ENCODE measurements at regions not wholly inside any gene's neighbourhood (a gene's known extent, or its start where the extent isn't known, plus 50 kb on each side); places are given as distances from the start of the nearest gene placed in this dataset.

- DNase-seq (ENCODE audit: low read depth, low spot score) = no peak
- Histone ChIP-seq H3K27ac (ENCODE audit: low read length) (no peak overlapping the region), H3K4me1 (ENCODE audit: control insufficient read depth, insufficient read depth, low read length) (peaks cover 3% of the 10 kb centered on the region; the same call in 1 of the 2 replicates), H3K36me3 (ENCODE audit: control insufficient read depth, insufficient read depth, low read length) (no peaks in the 10 kb centered on the region), H3K9me3 (ENCODE audit: control insufficient read depth, insufficient read depth, low read depth, low read length) (no peaks in the 10 kb centered on the region), H3K4me3 (ENCODE audit: low read depth in 2 of 2, low read length in 2 of 2) (no peak overlapping the region), H3K27me3 (ENCODE audit: control insufficient read depth, insufficient read depth, low read length) (no peaks in the 10 kb centered on the region)
- BruUV-seq (replicated peaks) = no TSS peak
- no peak for ATAC-seq
- in situ Hi-C loops (cut with HindIII; ENCODE audit: low pct_unique_long_range_greater_than_20kb, low sequenced_read_pairs) = no loop called here
- ChIA-PET CTCF (no interaction called here), POLR2A (no interaction called here)
- intact Hi-C loops (cut with micrococcal nuclease; ENCODE audit: unreplicated experiment) = no loop called here
- no peak for TF ChIP-seq CTCF (IDR thresholded peaks at IDR 0.05)
- no peak for TF ChIP-seq POLR2AphosphoS5 (IDR thresholded peaks at IDR 0.05; ENCODE audit: low read depth, low read length)
- no peak for TF ChIP-seq SIN3A (IDR thresholded peaks at IDR 0.05; ENCODE audit: borderline replicate concordance, insufficient read depth, low read depth, low read length)
- no peak for TF ChIP-seq TCF7L2 (IDR thresholded peaks at IDR 0.05; ENCODE audit: low read depth, low read length)
- TF ChIP-seq REST (IDR thresholded peaks at IDR 0.05; ENCODE audit: insufficient read depth in 1 of 2, low read depth in 2 of 2, low read length in 1 of 2) = no peak
Measured at GRCh38 chr11:86152901-86153300, 84.0 kb upstream of the PICALM start.

- in situ Hi-C loops (cut with HindIII; ENCODE audit: low pct_unique_long_range_greater_than_20kb, low sequenced_read_pairs) = no loop called here
- no peaks in the 10 kb centered on the region for H3K9me3 ChIP-seq (ENCODE audit: control insufficient read depth, insufficient read depth, low read depth, low read length)
- H3K27ac ChIP-seq (ENCODE audit: low read length) = no peak overlapping the region
- peaks cover 3% of the 10 kb centered on the region; the same call in 1 of the 2 replicates for H3K4me1 ChIP-seq (ENCODE audit: control insufficient read depth, insufficient read depth, low read length)
- H3K36me3 ChIP-seq (ENCODE audit: control insufficient read depth, insufficient read depth, low read length) = no peaks in the 10 kb centered on the region
- BruUV-seq (replicated peaks) = no TSS peak
- POLR2A ChIA-PET = no interaction called here
- CTCF ChIA-PET = no interaction called here
- no peak overlapping the region for H3K4me3 ChIP-seq (ENCODE audit: low read depth in 2 of 2, low read length in 2 of 2)
- H3K27me3 ChIP-seq (ENCODE audit: control insufficient read depth, insufficient read depth, low read length) = no peaks in the 10 kb centered on the region
- intact Hi-C loops (cut with micrococcal nuclease; ENCODE audit: unreplicated experiment) = no loop called here
- DNase-seq (ENCODE audit: low read depth, low spot score) (no peak), ATAC-seq (peak; percentile 47; the same call in 1 of the 2 replicates)
- TF ChIP-seq TCF7L2 (IDR thresholded peaks at IDR 0.05; ENCODE audit: low read depth, low read length) (no peak), POLR2AphosphoS5 (IDR thresholded peaks at IDR 0.05; ENCODE audit: low read depth, low read length) (no peak), CTCF (IDR thresholded peaks at IDR 0.05) (no peak), SIN3A (IDR thresholded peaks at IDR 0.05; ENCODE audit: borderline replicate concordance, insufficient read depth, low read depth, low read length) (no peak), REST (IDR thresholded peaks at IDR 0.05; ENCODE audit: insufficient read depth in 1 of 2, low read depth in 2 of 2, low read length in 1 of 2) (no peak)
Measured at GRCh38 chr11:86152006-86152862, 83.3 kb upstream of the PICALM start.

Data from Panc1 (cell line).